ENCODE measurements at regions not wholly inside any gene's neighbourhood (a gene's known extent, or its start where the extent isn't known, plus 50 kb on each side); places are given as distances from the start of the nearest gene placed in this dataset.

DNA sequence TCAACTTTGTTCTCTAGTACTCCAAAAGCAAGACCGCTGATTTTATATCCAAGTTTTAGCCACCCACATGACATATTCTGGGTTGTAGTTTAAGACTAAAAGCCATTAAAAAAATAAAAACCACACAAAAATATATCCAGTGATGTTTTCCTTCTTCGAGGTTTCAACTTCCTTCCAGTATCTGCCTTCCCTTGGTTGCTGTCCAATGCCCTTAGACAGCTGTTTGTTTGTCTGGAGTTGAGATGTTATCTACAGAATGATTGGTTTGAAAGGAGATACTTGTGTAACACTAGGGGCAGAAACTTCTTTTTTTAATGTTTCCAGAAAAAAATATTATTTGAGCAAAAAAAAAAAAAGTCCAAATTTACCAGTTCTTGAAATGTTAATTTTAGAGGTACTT is 591.5 kb upstream of the PCDH9 start:
- TF ChIP-seq, protein P1, sequence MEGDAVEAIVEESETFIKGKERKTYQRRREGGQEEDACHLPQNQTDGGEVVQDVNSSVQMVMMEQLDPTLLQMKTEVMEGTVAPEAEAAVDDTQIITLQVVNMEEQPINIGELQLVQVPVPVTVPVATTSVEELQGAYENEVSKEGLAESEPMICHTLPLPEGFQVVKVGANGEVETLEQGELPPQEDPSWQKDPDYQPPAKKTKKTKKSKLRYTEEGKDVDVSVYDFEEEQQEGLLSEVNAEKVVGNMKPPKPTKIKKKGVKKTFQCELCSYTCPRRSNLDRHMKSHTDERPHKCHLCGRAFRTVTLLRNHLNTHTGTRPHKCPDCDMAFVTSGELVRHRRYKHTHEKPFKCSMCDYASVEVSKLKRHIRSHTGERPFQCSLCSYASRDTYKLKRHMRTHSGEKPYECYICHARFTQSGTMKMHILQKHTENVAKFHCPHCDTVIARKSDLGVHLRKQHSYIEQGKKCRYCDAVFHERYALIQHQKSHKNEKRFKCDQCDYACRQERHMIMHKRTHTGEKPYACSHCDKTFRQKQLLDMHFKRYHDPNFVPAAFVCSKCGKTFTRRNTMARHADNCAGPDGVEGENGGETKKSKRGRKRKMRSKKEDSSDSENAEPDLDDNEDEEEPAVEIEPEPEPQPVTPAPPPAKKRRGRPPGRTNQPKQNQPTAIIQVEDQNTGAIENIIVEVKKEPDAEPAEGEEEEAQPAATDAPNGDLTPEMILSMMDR (IDR thresholded peaks at IDR 0.05; ENCODE audit: low read depth, low read length), result no peak
- TF ChIP-seq, protein P2, sequence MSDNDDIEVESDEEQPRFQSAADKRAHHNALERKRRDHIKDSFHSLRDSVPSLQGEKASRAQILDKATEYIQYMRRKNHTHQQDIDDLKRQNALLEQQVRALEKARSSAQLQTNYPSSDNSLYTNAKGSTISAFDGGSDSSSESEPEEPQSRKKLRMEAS (IDR thresholded peaks at IDR 0.05; ENCODE audit: low read depth, low read length), result no peak
- TF ChIP-seq POLR2A (IDR thresholded peaks at IDR 0.05; ENCODE audit: extremely low read depth, insufficient read length), result no peak
- TF ChIP-seq MYC (IDR thresholded peaks at IDR 0.05; ENCODE audit: low read depth, low read length), result no peak
